ENCODE measurements at regions not wholly inside any gene's neighbourhood (a gene's known extent, or its start where the extent isn't known, plus 50 kb on each side); places are given as distances from the start of the nearest gene placed in this dataset.

DNA sequence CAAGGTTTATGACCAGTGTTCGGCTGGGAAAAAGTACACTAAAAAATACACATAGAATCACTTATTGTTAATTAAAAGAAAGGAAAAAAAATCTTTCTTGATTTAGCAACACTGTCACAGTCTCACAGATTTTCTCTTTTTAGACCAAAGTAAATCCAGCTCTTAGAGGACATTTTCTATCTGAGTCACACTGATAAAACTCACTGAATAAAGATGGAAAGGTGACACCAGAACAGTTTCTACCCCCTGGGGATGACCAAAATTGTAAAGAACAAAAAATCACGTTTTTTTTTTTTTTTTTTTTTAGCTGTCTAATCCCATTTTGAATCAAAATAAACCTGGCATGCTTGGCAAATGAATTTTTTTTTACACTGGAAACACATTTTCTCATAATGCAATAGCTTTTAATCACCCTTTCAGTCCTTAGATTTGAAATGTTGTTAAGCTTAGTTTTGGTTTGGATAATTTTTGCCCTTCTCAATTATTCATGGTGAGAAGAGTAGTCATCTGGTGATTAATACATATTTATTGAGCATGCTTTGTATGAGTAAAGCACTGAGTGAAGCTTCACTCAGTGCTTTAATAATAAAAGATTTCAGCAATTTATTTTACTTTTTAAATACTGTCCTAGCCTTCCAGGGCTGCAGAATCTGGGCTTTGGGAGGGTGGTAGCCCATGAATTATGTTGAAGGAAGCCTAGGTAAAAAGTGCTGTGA, 886.3 kb downstream of the SLC4A3 start:
- Histone ChIP-seq H3K27me3 (ENCODE audit: control insufficient read depth in 1 of 2, insufficient read depth in 2 of 2, low read length in 2 of 2) (no peaks in the 10 kb centered on the region), H3K36me3 (replicated peaks in 1 of 2; ENCODE audit: control insufficient read depth in 1 of 2, insufficient read depth in 2 of 2, low read length in 2 of 2) (no peaks in the 10 kb centered on the region), H2AFZ (ENCODE audit: low read length) (no peak overlapping the region), H3K4me2 (ENCODE audit: low read depth, low read length) (no peak overlapping the region), H3K4me3 (replicated peaks in 1 of 3; ENCODE audit: insufficient read depth in 1 of 3, low read depth in 2 of 3, low read length in 3 of 3) (no peak overlapping the region), H3K9ac (ENCODE audit: insufficient read depth, low read depth, low read length) (no peak overlapping the region), H3K27ac (ENCODE audit: extremely low read length, insufficient read depth, low read length) (no peak overlapping the region), H3K4me1 (ENCODE audit: insufficient read depth, low read length) (no peaks in the 10 kb centered on the region), H4K20me1 (ENCODE audit: insufficient read depth, low read length) (no peaks in the 10 kb centered on the region), H3K9me3 (ENCODE audit: low read length) (0 out of 2 replicates have a peak, but pooled peaks cover 4% of the 10 kb centered on the region), H3K79me2 (ENCODE audit: insufficient read depth, low read length) (no peaks in the 10 kb centered on the region)
- CTCF ChIA-PET (ENCODE audit: low intra/inter-chr PET ratio, low total read pairs), result no interaction called here
- ATAC-seq (no peak), FAIRE-seq (no peak), DNase-seq (ENCODE audit: low spot score) (no peak)
- POLR2A ChIA-PET, result no interaction called here
- TF ChIP-seq SRSF4 (IDR thresholded peaks at IDR 0.05; ENCODE audit: low read depth, low read length, poor library complexity, severe bottlenecking) (no peak), ZNF274 (CRISPR knock-in tag; IDR thresholded peaks at IDR 0.05) (no peak), ZNF121 (CRISPR knock-in tag; IDR thresholded peaks at IDR 0.05) (no peak), ZNF746 (CRISPR knock-in tag; IDR thresholded peaks at IDR 0.05) (no peak), SMAD1 (CRISPR knock-in tag; IDR thresholded peaks at IDR 0.05; ENCODE audit: borderline replicate concordance, low read depth) (no peak), NFATC3 (CRISPR knock-in tag; IDR thresholded peaks at IDR 0.05) (no peak)
- TF ChIP-seq, protein P1, sequence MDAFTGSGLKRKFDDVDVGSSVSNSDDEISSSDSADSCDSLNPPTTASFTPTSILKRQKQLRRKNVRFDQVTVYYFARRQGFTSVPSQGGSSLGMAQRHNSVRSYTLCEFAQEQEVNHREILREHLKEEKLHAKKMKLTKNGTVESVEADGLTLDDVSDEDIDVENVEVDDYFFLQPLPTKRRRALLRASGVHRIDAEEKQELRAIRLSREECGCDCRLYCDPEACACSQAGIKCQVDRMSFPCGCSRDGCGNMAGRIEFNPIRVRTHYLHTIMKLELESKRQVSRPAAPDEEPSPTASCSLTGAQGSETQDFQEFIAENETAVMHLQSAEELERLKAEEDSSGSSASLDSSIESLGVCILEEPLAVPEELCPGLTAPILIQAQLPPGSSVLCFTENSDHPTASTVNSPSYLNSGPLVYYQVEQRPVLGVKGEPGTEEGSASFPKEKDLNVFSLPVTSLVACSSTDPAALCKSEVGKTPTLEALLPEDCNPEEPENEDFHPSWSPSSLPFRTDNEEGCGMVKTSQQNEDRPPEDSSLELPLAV (CRISPR knock-in tag; conservative IDR thresholded peaks at IDR 0.05; ENCODE audit: low read depth), result no peak
- TF ChIP-seq, protein P2, sequence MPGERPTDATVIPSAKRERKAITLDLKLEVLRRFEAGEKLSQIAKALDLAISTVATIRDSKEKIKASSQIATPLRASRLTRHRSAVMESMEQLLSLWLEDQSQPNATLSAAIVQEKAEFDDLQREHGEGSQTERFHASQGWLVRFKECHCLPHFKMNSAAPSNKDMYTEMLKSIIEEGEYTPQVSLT (CRISPR knock-in tag; IDR thresholded peaks at IDR 0.05; ENCODE audit: borderline replicate concordance, low read depth), result no peak
- intact Hi-C loops (cut with micrococcal nuclease; ENCODE audit: unreplicated experiment) (no loop called here), in situ Hi-C loops (cut with HindIII; ENCODE audit: extremely low pct_ligation_motif_present, low pct_unique_long_range_greater_than_20kb) (no loop called here)
- WGBS (ENCODE audit: low lambda C conversion rate), result 3% methylated on average over 2 of the region's 2 CpGs
- BruUV-seq (replicated peaks), result no TSS peak
